ENCODE measurements at regions not wholly inside any gene's neighbourhood (a gene's known extent, or its start where the extent isn't known, plus 50 kb on each side); places are given as distances from the start of the nearest gene placed in this dataset.

- peak overlapping the region; percentile 18 for H3K4me2 ChIP-seq
- H3K9ac ChIP-seq: peak overlapping the region; percentile 66; the same call in 1 of the 2 replicates
- H3K27me3 ChIP-seq (ENCODE audit: insufficient read depth): no peaks in the 10 kb centered on the region
- H3K9me3 ChIP-seq: no peaks in the 10 kb centered on the region
- H3K4me3 ChIP-seq (ENCODE audit: low read depth in 2 of 2, low read length in 1 of 2): no peak overlapping the region
- peaks cover 40% of the 10 kb centered on the region for H3F3A ChIP-seq (replicated peaks; ENCODE audit: insufficient read depth)
- H3K4me1 ChIP-seq (ENCODE audit: control insufficient read depth in 1 of 2, insufficient read depth in 2 of 2, low read depth in 1 of 2, low read length in 1 of 2): peaks cover 0 to 23% of the 10 kb centered on the region in 2 experiments; a peak in 3 of 4 replicates
- H3K9me2 ChIP-seq: no peaks in the 10 kb centered on the region
- no peaks in the 10 kb centered on the region for H3K79me2 ChIP-seq (ENCODE audit: insufficient read depth)
- H3K27ac ChIP-seq (ENCODE audit: low read depth in 2 of 2, low read length in 1 of 2): peak overlapping the region; percentile 58 to 98; a peak in 3 of 4 replicates
- no peak overlapping the region for H2AFZ ChIP-seq (ENCODE audit: low read depth)
- peak; percentile 8 for DNase-seq
- H4K20me1 ChIP-seq (ENCODE audit: insufficient read depth): no peaks in the 10 kb centered on the region
- CTCF ChIA-PET: interaction anchor here (1.2 kb wide), 1 partner anchor 12 kb away, joined by 3 read pairs; no protein-coding TSS in a partner anchor
- POLR2A ChIA-PET: no interaction called here
- no peaks in the 10 kb centered on the region for H3K36me3 ChIP-seq (replicated peaks in 1 of 2; ENCODE audit: control insufficient read depth in 1 of 2, insufficient read depth in 2 of 2, low read length in 1 of 2)
- WGBS (ENCODE audit: low lambda C conversion rate): 3% methylated on average over 9 of the region's 9 CpGs
- TF ChIP-seq POLR2AphosphoS5 (IDR thresholded peaks at IDR 0.05; ENCODE audit: low read depth, low read length) (no peak), RCOR1 (IDR thresholded peaks at IDR 0.05; ENCODE audit: low read length) (no peak), TCF12 (IDR thresholded peaks at IDR 0.05) (peak; percentile 20; the same call in 1 of the 2 replicates), RFX5 (IDR thresholded peaks at IDR 0.05; ENCODE audit: low read length) (no peak), GATA2 (CRISPR knock-in tag; IDR thresholded peaks at IDR 0.05) (no peak), IRF3 (IDR thresholded peaks at IDR 0.05; ENCODE audit: low read depth, low read length) (no peak), MXI1 (IDR thresholded peaks at IDR 0.05; ENCODE audit: low read depth, low read length) (no peak), SMC3 (IDR thresholded peaks at IDR 0.05; ENCODE audit: low read depth, low read length) (no peak), JUND (IDR thresholded peaks at IDR 0.05) (peak; percentile 57; the same call in 1 of the 2 replicates), SIN3A (IDR thresholded peaks at IDR 0.05; ENCODE audit: borderline replicate concordance, low read depth, low read length) (no peak), CHD2 (IDR thresholded peaks at IDR 0.05; ENCODE audit: low read length, partially characterized antibody) (no peak), USF2 (IDR thresholded peaks at IDR 0.05; ENCODE audit: borderline replicate concordance, low read depth, low read length) (no peak), RAD21 (IDR thresholded peaks at IDR 0.05; ENCODE audit: low read length) (no peak), EP300 (IDR thresholded peaks at IDR 0.05; ENCODE audit: borderline replicate concordance in 1 of 2, low read depth in 1 of 2, low read length in 1 of 2) (peak in 1 of 2 experiments; percentile 30; a peak in 1 of 4 replicates), FOXM1 (IDR thresholded peaks at IDR 0.05; ENCODE audit: low read depth) (no peak), GABPA (IDR thresholded peaks at IDR 0.05; ENCODE audit: low read depth) (no peak), CTCF (IDR thresholded peaks at IDR 0.05) (peak; percentile 36), FOSL2 (IDR thresholded peaks at IDR 0.05; ENCODE audit: borderline replicate concordance, low read depth) (peak; percentile 68)
- TF ChIP-seq, protein P1, sequence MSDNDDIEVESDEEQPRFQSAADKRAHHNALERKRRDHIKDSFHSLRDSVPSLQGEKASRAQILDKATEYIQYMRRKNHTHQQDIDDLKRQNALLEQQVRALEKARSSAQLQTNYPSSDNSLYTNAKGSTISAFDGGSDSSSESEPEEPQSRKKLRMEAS (IDR thresholded peaks at IDR 0.05; ENCODE audit: low read depth): 0 out of 2 replicates have a peak, but pooled peaks have one; percentile 8
- TF ChIP-seq, protein P2, sequence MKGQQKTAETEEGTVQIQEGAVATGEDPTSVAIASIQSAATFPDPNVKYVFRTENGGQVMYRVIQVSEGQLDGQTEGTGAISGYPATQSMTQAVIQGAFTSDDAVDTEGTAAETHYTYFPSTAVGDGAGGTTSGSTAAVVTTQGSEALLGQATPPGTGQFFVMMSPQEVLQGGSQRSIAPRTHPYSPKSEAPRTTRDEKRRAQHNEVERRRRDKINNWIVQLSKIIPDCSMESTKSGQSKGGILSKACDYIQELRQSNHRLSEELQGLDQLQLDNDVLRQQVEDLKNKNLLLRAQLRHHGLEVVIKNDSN (IDR thresholded peaks at IDR 0.05; ENCODE audit: borderline replicate concordance, low read depth): no peak
- TF ChIP-seq, protein P3, sequence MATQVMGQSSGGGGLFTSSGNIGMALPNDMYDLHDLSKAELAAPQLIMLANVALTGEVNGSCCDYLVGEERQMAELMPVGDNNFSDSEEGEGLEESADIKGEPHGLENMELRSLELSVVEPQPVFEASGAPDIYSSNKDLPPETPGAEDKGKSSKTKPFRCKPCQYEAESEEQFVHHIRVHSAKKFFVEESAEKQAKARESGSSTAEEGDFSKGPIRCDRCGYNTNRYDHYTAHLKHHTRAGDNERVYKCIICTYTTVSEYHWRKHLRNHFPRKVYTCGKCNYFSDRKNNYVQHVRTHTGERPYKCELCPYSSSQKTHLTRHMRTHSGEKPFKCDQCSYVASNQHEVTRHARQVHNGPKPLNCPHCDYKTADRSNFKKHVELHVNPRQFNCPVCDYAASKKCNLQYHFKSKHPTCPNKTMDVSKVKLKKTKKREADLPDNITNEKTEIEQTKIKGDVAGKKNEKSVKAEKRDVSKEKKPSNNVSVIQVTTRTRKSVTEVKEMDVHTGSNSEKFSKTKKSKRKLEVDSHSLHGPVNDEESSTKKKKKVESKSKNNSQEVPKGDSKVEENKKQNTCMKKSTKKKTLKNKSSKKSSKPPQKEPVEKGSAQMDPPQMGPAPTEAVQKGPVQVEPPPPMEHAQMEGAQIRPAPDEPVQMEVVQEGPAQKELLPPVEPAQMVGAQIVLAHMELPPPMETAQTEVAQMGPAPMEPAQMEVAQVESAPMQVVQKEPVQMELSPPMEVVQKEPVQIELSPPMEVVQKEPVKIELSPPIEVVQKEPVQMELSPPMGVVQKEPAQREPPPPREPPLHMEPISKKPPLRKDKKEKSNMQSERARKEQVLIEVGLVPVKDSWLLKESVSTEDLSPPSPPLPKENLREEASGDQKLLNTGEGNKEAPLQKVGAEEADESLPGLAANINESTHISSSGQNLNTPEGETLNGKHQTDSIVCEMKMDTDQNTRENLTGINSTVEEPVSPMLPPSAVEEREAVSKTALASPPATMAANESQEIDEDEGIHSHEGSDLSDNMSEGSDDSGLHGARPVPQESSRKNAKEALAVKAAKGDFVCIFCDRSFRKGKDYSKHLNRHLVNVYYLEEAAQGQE (IDR thresholded peaks at IDR 0.05; ENCODE audit: low read depth, low read length): no peak
- TF ChIP-seq, protein P4, sequence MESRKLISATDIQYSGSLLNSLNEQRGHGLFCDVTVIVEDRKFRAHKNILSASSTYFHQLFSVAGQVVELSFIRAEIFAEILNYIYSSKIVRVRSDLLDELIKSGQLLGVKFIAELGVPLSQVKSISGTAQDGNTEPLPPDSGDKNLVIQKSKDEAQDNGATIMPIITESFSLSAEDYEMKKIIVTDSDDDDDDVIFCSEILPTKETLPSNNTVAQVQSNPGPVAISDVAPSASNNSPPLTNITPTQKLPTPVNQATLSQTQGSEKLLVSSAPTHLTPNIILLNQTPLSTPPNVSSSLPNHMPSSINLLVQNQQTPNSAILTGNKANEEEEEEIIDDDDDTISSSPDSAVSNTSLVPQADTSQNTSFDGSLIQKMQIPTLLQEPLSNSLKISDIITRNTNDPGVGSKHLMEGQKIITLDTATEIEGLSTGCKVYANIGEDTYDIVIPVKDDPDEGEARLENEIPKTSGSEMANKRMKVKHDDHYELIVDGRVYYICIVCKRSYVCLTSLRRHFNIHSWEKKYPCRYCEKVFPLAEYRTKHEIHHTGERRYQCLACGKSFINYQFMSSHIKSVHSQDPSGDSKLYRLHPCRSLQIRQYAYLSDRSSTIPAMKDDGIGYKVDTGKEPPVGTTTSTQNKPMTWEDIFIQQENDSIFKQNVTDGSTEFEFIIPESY (IDR thresholded peaks at IDR 0.05; ENCODE audit: borderline replicate concordance, low read depth): no peak
Observed at GRCh38 chr21:35559128-35559828, 501.0 kb downstream of the SETD4 start.

All from SK-N-SH (cell line).